ENCODE measurements at regions not wholly inside any gene's neighbourhood (a gene's known extent, or its start where the extent isn't known, plus 50 kb on each side); places are given as distances from the start of the nearest gene placed in this dataset.

DNA sequence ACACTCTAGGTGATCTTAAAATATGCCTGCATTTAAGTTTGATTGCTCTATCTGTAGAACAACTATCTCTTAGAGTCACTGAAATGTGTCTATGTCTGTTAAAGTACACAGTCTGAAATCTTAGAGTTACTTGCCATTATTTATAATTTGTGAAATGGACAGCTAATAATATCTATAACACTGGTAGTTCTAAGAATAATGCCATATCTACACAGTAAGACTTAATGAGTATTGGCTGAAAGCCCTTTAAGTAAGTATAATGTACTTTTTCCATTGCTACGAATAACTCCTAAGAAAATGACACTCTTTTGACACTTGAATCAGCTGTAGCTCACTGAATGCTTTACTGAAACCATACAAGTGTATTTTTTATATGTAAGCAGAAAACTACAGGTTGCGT, 567.4 kb upstream of the PCDH15 start:
- no peak overlapping the region for H3K4me2 ChIP-seq (ENCODE audit: control insufficient read depth, insufficient read depth)
- intact Hi-C loops (cut with micrococcal nuclease; ENCODE audit: unreplicated experiment) (no loop called here), in situ Hi-C loops (cut with MboI) (no loop called here)
- H3K79me2 ChIP-seq (ENCODE audit: control insufficient read depth, insufficient read depth, low read length): no peaks in the 10 kb centered on the region
- ChIA-PET SMC1A (ENCODE audit: uncharacterized antibody, unreplicated experiment) (no interaction called here), POLR2A (no interaction called here), CTCF (no interaction called here), RAD21 (ENCODE audit: unreplicated experiment) (no interaction called here)
- H3K36me3 ChIP-seq (ENCODE audit: control insufficient read depth in 2 of 2, insufficient read depth in 2 of 2, low read length in 1 of 2): no peaks in the 10 kb centered on the region
- FAIRE-seq (no peak), DNase-seq (ENCODE audit: low read depth, low spot score) (no peak), ATAC-seq (no peak)
- BruUV-seq (replicated peaks): no TSS peak
- no peak overlapping the region for H3K27ac ChIP-seq (ENCODE audit: control insufficient read depth, insufficient read depth)
- no peaks in the 10 kb centered on the region for H4K20me1 ChIP-seq (ENCODE audit: control insufficient read depth, insufficient read depth)
- no peak for TF ChIP-seq BMI1 (IDR thresholded peaks at IDR 0.05; ENCODE audit: borderline replicate concordance)
- no peak for TF ChIP-seq RUNX3 (IDR thresholded peaks at IDR 0.05; ENCODE audit: low read length)
- TF ChIP-seq IRF4 (IDR thresholded peaks at IDR 0.05; ENCODE audit: low read depth, low read length): no peak
- TF ChIP-seq RAD21 (IDR thresholded peaks at IDR 0.05; ENCODE audit: insufficient read depth, low read depth, low read length): no peak
- TF ChIP-seq GABPA (IDR thresholded peaks at IDR 0.05; ENCODE audit: low read depth): no peak
- no peak for TF ChIP-seq SKIL (IDR thresholded peaks at IDR 0.05; ENCODE audit: low read depth, poor library complexity, severe bottlenecking)
- no peak for TF ChIP-seq ESRRA (IDR thresholded peaks at IDR 0.05; ENCODE audit: low read length)
- no peak for TF ChIP-seq EP300 (IDR thresholded peaks at IDR 0.05; ENCODE audit: borderline replicate concordance in 1 of 2, control insufficient read depth in 1 of 2, low read depth in 2 of 2, low read length in 2 of 2)
- TF ChIP-seq PRDM15 (CRISPR knock-in tag; IDR thresholded peaks at IDR 0.05): no peak
- TF ChIP-seq HDAC6 (IDR thresholded peaks at IDR 0.05; ENCODE audit: unreplicated experiment): no peak
- TF ChIP-seq BRCA1 (IDR thresholded peaks at IDR 0.05; ENCODE audit: low read depth, low read length): no peak
- no peak for TF ChIP-seq FOXM1 (IDR thresholded peaks at IDR 0.05; ENCODE audit: low read depth, low read length)
- TF ChIP-seq RCOR1 (conservative IDR thresholded peaks at IDR 0.05; ENCODE audit: low read depth, low read length): no peak
- no peak for TF ChIP-seq ATF2 (IDR thresholded peaks at IDR 0.05; ENCODE audit: low read length)
- no peak for TF ChIP-seq EGR1 (IDR thresholded peaks at IDR 0.05; ENCODE audit: borderline replicate concordance in 1 of 2, low read depth in 2 of 2, low read length in 2 of 2)
- no peak for TF ChIP-seq CHD1 (IDR thresholded peaks at IDR 0.05; ENCODE audit: low read depth, low read length)
- no peak overlapping the region for H3K9ac ChIP-seq (ENCODE audit: control insufficient read depth, insufficient read depth, low read length)
- no peak overlapping the region for H2AFZ ChIP-seq (ENCODE audit: control insufficient read depth, low read depth, low read length)
- no peaks in the 10 kb centered on the region for H3K4me1 ChIP-seq (ENCODE audit: control insufficient read depth, insufficient read depth, low read length)
- WGBS (ENCODE audit: insufficient coverage, insufficient replicate concordance, low lambda C conversion rate, missing lambda C conversion rate): 29% methylated on average over 2 of the region's 2 CpGs
- no peak overlapping the region for H3K4me3 ChIP-seq
- H3K9me3 ChIP-seq (replicated peaks; ENCODE audit: control insufficient read depth, insufficient read depth, low read length): no peaks in the 10 kb centered on the region
- no peaks in the 10 kb centered on the region for H3K27me3 ChIP-seq (replicated peaks in 1 of 2; ENCODE audit: control insufficient read depth in 2 of 2, insufficient read depth in 2 of 2, low read length in 1 of 2)
